Keratinocyte (primary cell): ENCODE measurements at regions not wholly inside any gene's neighbourhood (a gene's known extent, or its start where the extent isn't known, plus 50 kb on each side); places are given as distances from the start of the nearest gene placed in this dataset.

ENCODE experiments used
- DNase-seq: peaks from one replicate; pipeline ENCODE4 v3.0.0-alpha.2; 2011; ENCODE audit warnings: low read depth, missing footprints, low spot score
- FAIRE-seq: peaks from 2 replicates; lab custom pipeline; 2011; peaks lifted over from hg19 to GRCh38; lab: Jason Lieb, UNC
- H2AFZ ChIP-seq: 2 replicates; pipeline ENCODE4 v1.6.0; 2012; ENCODE audit warnings: low read length, control low read depth, inconsistent platforms; ENCODE audit not compliant: control insufficient read depth
- H3K27ac ChIP-seq: 2 replicates; pipeline ENCODE4 v1.5.1; 2011; ENCODE audit warnings: low read length; ENCODE audit not compliant: control insufficient read depth, insufficient read depth
- H3K27me3 ChIP-seq: 3 replicates; pipeline ENCODE4 v1.6.0; 2011; ENCODE audit warnings: low read length; ENCODE audit not compliant: control insufficient read depth, insufficient read depth; ENCODE audit errors: extremely low read depth
- H3K36me3 ChIP-seq, 2 experiments: 2 replicates in 1 of 2; 3 replicates in 1 of 2; pipeline ENCODE4 v1.5.1; 2011; ENCODE audit warnings: low read length in 2 of 2, mild to moderate bottlenecking in 1 of 2; ENCODE audit not compliant: control insufficient read depth in 2 of 2, insufficient read depth in 2 of 2; ENCODE audit errors: extremely low read depth in 1 of 2
- H3K4me1 ChIP-seq: 3 replicates; pipeline ENCODE4 v1.5.1; 2011; ENCODE audit warnings: low read length; ENCODE audit not compliant: control insufficient read depth, insufficient read depth; ENCODE audit errors: extremely low read depth
- H3K4me2 ChIP-seq: 3 replicates; pipeline ENCODE4 v1.6.0; 2011; ENCODE audit warnings: low read depth, low read length; ENCODE audit not compliant: control insufficient read depth, insufficient read depth; ENCODE audit errors: extremely low read depth
- H3K4me3 ChIP-seq, 3 experiments: fragments of 200-600 bp in 1 of 3; sonication (generic) in 1 of 3; 2 replicates in 2 of 3; 3 replicates in 1 of 3; pipeline ENCODE4 v1.5.1; 2011 to 2016; ENCODE audit warnings: low read length in 3 of 3, mild to moderate bottlenecking in 3 of 3, control low read depth in 2 of 3, inconsistent platforms in 1 of 3, low read depth in 1 of 3, mixed read lengths in 1 of 3, mixed run types in 1 of 3, moderate library complexity in 1 of 3; ENCODE audit not compliant: control insufficient read depth in 2 of 3, insufficient read depth in 2 of 3; ENCODE audit errors: extremely low read depth in 1 of 3
- H3K79me2 ChIP-seq: 2 replicates; pipeline ENCODE4 v1.6.0; 2012; ENCODE audit warnings: low read length; ENCODE audit not compliant: control insufficient read depth, insufficient read depth
- H3K9ac ChIP-seq: 3 replicates; pipeline ENCODE4 v1.6.0; 2011; ENCODE audit warnings: low read length; ENCODE audit not compliant: control insufficient read depth, insufficient read depth; ENCODE audit errors: extremely low read depth
- H3K9me1 ChIP-seq: 3 replicates; pipeline ENCODE4 v1.6.0; 2011; ENCODE audit warnings: low read length; ENCODE audit not compliant: control insufficient read depth, insufficient read depth; ENCODE audit errors: extremely low read depth
- H3K9me3 ChIP-seq: 2 replicates; pipeline ENCODE4 v1.5.1; 2012; ENCODE audit warnings: low read depth, low read length; ENCODE audit not compliant: control insufficient read depth
- H4K20me1 ChIP-seq: 3 replicates; pipeline ENCODE4 v1.6.0; 2011; ENCODE audit warnings: low read length; ENCODE audit not compliant: control insufficient read depth, insufficient read depth; ENCODE audit errors: extremely low read depth
- CTCF ChIP-seq, 3 experiments: IDR thresholded peaks in 1 of 3; conservative IDR thresholded peaks in 1 of 3; optimal IDR thresholded peaks in 1 of 3; 2 replicates in 2 of 3; 3 replicates in 1 of 3; pipeline versions ENCODE3 to v1.5.1; 2011; ENCODE audit warnings: low read length in 3 of 3, mild to moderate bottlenecking in 3 of 3, moderate library complexity in 2 of 3, control low read depth in 1 of 3, inconsistent platforms in 1 of 3; ENCODE audit not compliant: insufficient read depth in 2 of 3; ENCODE audit errors: extremely low read depth in 1 of 3
- EZH2 ChIP-seq: IDR thresholded peaks from one replicate; pipeline ENCODE4 v1.6.1; 2012; ENCODE audit warnings: inconsistent platforms, mild to moderate bottlenecking, low read length, moderate library complexity
- dilution Hi-C: fragments of 300-500 bp; cut with MboI; formaldehyde crosslinking; loops from one replicate; pipeline ENCODE4 v1.7.0; 2020; ENCODE audit warnings: low sequenced_read_pairs; ENCODE audit not compliant: extremely low pct_ligation_motif_present

GRCh38 chr20:52515877-52516276, 324.3 kb upstream of the ZFP64 start:
- Histone ChIP-seq H3K4me1 (no peaks in the 10 kb centered on the region), H3K27ac (no peak overlapping the region), H3K4me2 (no peak overlapping the region), H3K9me3 (no peaks in the 10 kb centered on the region), H3K27me3 (no peaks in the 10 kb centered on the region), H3K79me2 (no peaks in the 10 kb centered on the region), H3K36me3 (no peaks in the 10 kb centered on the region), H4K20me1 (no peaks in the 10 kb centered on the region), H3K4me3 (no peak overlapping the region), H3K9ac (no peak overlapping the region), H3K9me1 (no peaks in the 10 kb centered on the region), H2AFZ (no peak overlapping the region)
- TF ChIP-seq CTCF (optimal IDR thresholded peaks at IDR 0.05 in 1 of 3, IDR thresholded peaks at IDR 0.05 in 1 of 3, conservative IDR thresholded peaks at IDR 0.05 in 1 of 3; ENCODE audit: extremely low read depth in 1 of 3, insufficient read depth in 2 of 3, low read length in 3 of 3) (no peak), EZH2 (no peak)
- dilution Hi-C loops, result no loop called here
- DNase-seq (no peak), FAIRE-seq (no peak)

GRCh38 chr20:52500157-52500556, 308.6 kb upstream of the ZFP64 start:
- DNase-seq (no peak), FAIRE-seq (no peak)
- Histone ChIP-seq H3K27me3 (no peaks in the 10 kb centered on the region), H3K4me3 (no peak overlapping the region), H2AFZ (no peak overlapping the region), H3K9me1 (no peaks in the 10 kb centered on the region), H3K36me3 (no peaks in the 10 kb centered on the region), H3K79me2 (no peaks in the 10 kb centered on the region), H3K9ac (no peak overlapping the region), H3K27ac (no peak overlapping the region), H3K4me2 (no peak overlapping the region), H4K20me1 (no peaks in the 10 kb centered on the region), H3K4me1 (no peaks in the 10 kb centered on the region), H3K9me3 (no peaks in the 10 kb centered on the region)
- dilution Hi-C loops, result no loop called here
- TF ChIP-seq EZH2 (no peak), CTCF (optimal IDR thresholded peaks at IDR 0.05 in 1 of 3, IDR thresholded peaks at IDR 0.05 in 1 of 3, conservative IDR thresholded peaks at IDR 0.05 in 1 of 3; ENCODE audit: extremely low read depth in 1 of 3, insufficient read depth in 2 of 3, low read length in 3 of 3) (no peak)
